GM12892 (cell line): ENCODE measurements at regions not wholly inside any gene's neighbourhood (a gene's known extent, or its start where the extent isn't known, plus 50 kb on each side); places are given as distances from the start of the nearest gene placed in this dataset.
"Not testable (repeated sequence)": the region's sequence is repeated elsewhere in the genome, so short reads cannot be mapped to it uniquely, and the experiment has no call there.

Experiments
- POLR2A ChIP-seq: IDR thresholded peaks from 2 replicates; pipeline ENCODE4 v1.6.1; 2011; ENCODE audit warnings: low read depth, low read length, control low read depth
- TAF1 ChIP-seq: IDR thresholded peaks from 2 replicates; pipeline ENCODE4 v1.6.1; 2011; ENCODE audit warnings: low read depth, mild to moderate bottlenecking, control low read depth, low read length, borderline replicate concordance

- TF ChIP-seq POLR2A, TAF1: not testable (repeated sequence)
These were observed 257.0 kb upstream of the OSR1 start for GRCh38 chr2:19615402-19615801.
